ENCODE measurements at regions not wholly inside any gene's neighbourhood (a gene's known extent, or its start where the extent isn't known, plus 50 kb on each side); places are given as distances from the start of the nearest gene placed in this dataset.

DNA sequence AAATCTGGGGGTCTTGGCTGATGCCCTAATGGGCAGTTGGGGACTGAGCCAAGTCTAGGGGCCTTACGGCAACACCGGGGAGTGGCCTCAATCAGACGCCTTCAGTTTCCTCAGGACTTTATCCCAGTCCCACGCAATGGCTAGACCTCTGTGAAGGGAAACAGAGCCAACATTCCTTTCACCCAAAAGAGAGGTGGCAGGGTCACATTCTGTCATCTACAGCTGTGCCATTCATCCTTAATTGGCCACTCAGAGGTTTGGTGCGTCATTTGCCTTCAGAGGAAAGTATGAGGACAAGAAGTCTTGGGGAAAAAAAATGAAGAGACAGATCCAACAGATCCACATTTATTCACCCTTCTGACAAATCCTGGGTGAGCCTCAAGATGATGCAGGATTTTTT lies 166.9 kb upstream of the AVPR1A start:
- ChIA-PET CTCF (no interaction called here), POLR2A (no interaction called here)
- no peak overlapping the region for H3K4me3 Mint-ChIP-seq
- H3K27ac Mint-ChIP-seq, result no peak overlapping the region
- DNase-seq (no peak), ATAC-seq (no peak)
- no peaks in the 10 kb centered on the region for H3K4me1 Mint-ChIP-seq (ENCODE audit: low read depth)
- no peaks in the 10 kb centered on the region for H3K36me3 Mint-ChIP-seq (ENCODE audit: low read depth)
- no peaks in the 10 kb centered on the region for H3K9me3 Mint-ChIP-seq (ENCODE audit: insufficient read depth)
- H3K27me3 Mint-ChIP-seq (ENCODE audit: low read depth), result no peaks in the 10 kb centered on the region

DNA sequence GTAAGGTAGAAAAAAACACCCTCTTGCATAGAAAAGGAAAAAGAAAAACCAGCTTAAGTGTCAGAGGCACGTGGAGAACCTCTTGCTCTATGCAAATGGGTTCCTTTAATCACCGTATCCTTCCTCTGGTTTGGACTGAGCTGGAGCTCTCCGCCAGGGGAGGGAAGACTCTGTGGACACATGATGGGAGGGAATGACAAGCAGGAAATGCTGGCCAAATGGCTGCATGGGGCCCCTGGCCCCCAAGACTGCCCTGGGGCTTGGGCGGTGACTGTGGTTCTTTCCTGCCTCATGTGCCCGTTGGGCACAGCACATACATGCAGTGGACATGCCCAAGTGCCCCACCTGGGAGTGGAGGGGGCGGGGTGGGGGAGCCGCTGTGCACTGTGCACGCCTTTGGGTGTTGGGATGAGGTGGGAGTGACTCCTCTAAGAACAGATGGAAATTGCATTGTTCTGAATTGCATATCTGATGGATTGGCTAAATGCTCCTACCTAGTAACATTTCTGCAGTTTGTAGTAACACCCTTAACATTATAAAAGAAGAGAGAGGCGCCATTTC lies 166.4 kb upstream of the AVPR1A start:
- DNase-seq (no peak), ATAC-seq (no peak)
- ChIA-PET CTCF (no interaction called here), POLR2A (no interaction called here)
- Mint-ChIP-seq H3K27ac (no peak overlapping the region), H3K9me3 (ENCODE audit: insufficient read depth) (no peaks in the 10 kb centered on the region), H3K27me3 (ENCODE audit: low read depth) (no peaks in the 10 kb centered on the region), H3K4me1 (ENCODE audit: low read depth) (no peaks in the 10 kb centered on the region), H3K4me3 (no peak overlapping the region), H3K36me3 (ENCODE audit: low read depth) (no peaks in the 10 kb centered on the region)

DNA sequence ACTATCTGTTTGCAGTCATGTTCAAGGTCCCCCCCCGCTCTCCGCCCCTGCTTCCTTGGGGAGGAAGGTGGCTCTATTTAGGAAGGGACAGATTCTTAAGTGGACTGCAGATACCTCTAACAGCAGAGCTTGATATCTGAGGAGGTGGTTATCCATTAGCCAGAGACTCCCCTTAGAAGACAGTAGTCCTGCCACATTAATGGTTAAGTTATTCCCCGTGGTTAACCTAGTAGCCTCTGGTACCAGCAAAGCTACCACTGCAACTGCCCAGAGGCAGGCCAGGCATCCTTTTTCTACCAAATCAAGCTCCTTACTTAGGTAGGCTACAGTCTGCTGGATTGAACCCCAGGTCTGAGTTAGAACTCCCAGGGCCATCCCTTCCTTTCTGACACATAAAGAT lies 162.1 kb upstream of the AVPR1A start:
- ATAC-seq (no peak), DNase-seq (no peak)
- H3K4me3 Mint-ChIP-seq, result no peak overlapping the region
- no peaks in the 10 kb centered on the region for H3K36me3 Mint-ChIP-seq (ENCODE audit: low read depth)
- H3K27ac Mint-ChIP-seq, result no peak overlapping the region
- ChIA-PET CTCF (no interaction called here), POLR2A (no interaction called here)
- no peaks in the 10 kb centered on the region for H3K9me3 Mint-ChIP-seq (ENCODE audit: insufficient read depth)
- no peaks in the 10 kb centered on the region for H3K4me1 Mint-ChIP-seq (ENCODE audit: low read depth)
- H3K27me3 Mint-ChIP-seq (ENCODE audit: low read depth), result no peaks in the 10 kb centered on the region

DNA sequence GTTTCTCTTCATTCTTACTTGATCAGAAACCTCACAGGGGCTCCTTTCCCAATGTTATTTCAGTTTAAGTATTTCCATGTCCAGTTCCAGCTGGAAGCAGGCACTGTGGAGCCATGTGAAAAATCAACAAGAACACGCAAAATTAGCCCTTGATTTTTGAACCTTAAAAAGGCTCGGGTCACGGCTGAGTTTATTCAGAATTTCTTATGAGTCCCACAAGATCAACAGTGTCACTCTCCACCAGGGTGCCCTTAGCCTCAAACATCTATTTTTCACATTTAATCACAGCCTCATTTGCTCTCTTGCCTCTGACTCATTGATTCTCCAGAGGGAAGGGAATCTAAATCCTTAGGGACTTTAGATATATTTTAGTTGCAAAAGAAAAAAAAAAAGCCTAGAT lies 157.7 kb upstream of the AVPR1A start:
- ChIA-PET CTCF (no interaction called here), POLR2A (no interaction called here)
- Mint-ChIP-seq H3K27ac (no peak overlapping the region), H3K27me3 (ENCODE audit: low read depth) (no peaks in the 10 kb centered on the region), H3K36me3 (ENCODE audit: low read depth) (no peaks in the 10 kb centered on the region), H3K4me3 (no peak overlapping the region), H3K9me3 (ENCODE audit: insufficient read depth) (no peaks in the 10 kb centered on the region), H3K4me1 (ENCODE audit: low read depth) (no peaks in the 10 kb centered on the region)
- DNase-seq (no peak), ATAC-seq (no peak)

DNA sequence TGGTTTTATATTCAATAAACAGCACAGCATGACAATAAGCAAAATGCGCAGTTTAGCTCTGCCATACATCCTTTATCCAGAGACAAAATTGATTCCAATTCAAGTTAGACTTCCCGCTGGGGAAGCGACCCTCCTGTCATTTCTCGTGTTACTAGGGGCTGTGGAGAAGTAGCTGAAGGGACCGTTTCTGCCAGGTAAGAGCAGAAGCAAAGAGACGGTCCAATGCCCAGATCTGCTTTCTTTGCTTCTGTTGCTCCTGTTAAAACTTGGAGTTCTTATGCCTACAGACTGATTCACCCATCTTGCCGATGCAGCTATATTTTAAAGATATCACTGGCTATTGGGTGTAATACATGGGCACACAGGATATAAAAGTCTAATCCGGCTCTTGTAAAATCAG lies 156.8 kb upstream of the AVPR1A start:
- no peak for DNase-seq
- CTCF ChIA-PET, result no interaction called here
- no peak overlapping the region for H3K27ac Mint-ChIP-seq
- ATAC-seq, result no peak
- no peak overlapping the region for H3K4me3 Mint-ChIP-seq
- POLR2A ChIA-PET, result no interaction called here
- H3K9me3 Mint-ChIP-seq (ENCODE audit: insufficient read depth), result no peaks in the 10 kb centered on the region
- no peaks in the 10 kb centered on the region for H3K27me3 Mint-ChIP-seq (ENCODE audit: low read depth)
- H3K36me3 Mint-ChIP-seq (ENCODE audit: low read depth), result no peaks in the 10 kb centered on the region
- H3K4me1 Mint-ChIP-seq (ENCODE audit: low read depth), result no peaks in the 10 kb centered on the region

DNA sequence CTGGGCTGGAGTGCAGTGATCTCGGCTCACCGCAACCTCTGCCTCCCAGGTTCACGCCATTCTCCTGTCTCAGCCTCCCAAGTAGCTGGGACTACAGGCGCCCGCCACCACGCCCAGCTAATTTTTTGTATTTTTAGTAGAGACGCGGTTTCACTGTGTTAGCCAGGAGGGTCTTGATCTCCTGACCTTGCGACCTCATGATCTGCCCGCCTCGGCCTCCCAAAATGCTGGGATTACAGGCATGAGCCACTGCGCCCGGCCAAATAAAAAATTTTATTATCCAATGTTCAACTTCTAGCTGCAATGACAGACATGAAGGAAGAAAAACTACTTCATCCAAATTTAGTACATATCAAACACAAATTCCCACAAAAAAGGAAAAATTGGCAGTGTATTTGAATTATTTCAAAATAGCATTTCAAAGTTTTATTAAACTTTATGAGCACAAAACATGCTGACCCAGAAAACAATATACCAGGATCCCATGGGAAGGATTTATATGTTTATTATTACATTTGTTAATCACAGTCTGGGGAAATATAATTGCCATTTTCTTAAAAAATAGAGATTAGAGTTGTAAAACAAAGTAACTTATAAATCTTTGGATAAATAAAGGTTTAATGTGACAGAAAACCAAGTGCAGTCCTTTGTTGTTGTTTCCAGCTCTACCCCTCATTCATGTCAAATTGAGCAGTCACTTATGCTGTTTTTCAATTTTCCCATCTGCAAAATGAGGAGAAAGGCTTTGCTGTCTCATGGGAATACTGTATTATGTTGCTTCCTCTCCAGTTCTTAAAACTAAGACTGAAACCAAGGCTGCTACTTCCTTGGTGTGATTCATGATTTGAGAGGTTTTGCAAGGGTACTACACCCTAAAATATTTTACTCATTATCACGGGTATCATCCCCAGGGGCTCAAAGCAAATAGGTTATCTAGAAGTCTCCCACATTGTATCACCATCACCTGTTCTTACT lies 155.2 kb upstream of the AVPR1A start:
- POLR2A ChIA-PET, result no interaction called here
- H3K4me1 Mint-ChIP-seq (ENCODE audit: low read depth), result no peaks in the 10 kb centered on the region
- no peaks in the 10 kb centered on the region for H3K36me3 Mint-ChIP-seq (ENCODE audit: low read depth)

DNA sequence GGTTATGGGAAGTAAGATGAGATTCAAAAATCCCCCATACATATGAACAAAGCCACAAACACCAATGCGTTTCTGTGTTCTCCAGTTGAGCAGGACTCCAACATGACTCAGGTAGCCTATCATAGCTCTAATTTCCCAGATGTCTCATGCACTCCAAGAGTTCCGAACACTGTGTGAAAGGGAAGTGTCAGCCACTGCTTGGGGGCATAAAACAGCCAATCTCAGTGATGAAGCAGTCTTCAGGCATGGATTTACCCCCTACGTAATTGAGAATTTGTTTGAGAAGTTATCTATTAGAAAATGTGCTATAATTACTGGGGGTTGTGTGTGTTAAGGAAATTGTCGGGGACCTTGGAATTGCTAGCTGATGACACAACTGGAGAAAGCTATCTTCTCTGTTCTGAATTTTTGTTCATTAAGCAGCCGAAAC lies 153.9 kb upstream of the AVPR1A start:
- Mint-ChIP-seq H3K4me1 (ENCODE audit: low read depth) (no peaks in the 10 kb centered on the region), H3K4me3 (no peak overlapping the region), H3K36me3 (ENCODE audit: low read depth) (no peaks in the 10 kb centered on the region), H3K27me3 (ENCODE audit: low read depth) (no peaks in the 10 kb centered on the region), H3K27ac (no peak overlapping the region), H3K9me3 (ENCODE audit: insufficient read depth) (no peaks in the 10 kb centered on the region)
- ChIA-PET CTCF (no interaction called here), POLR2A (no interaction called here)
- DNase-seq (no peak), ATAC-seq (no peak)

More for the DNA sequence above, 155.2 kb upstream of the AVPR1A start:
- Mint-ChIP-seq H3K27ac (no peak overlapping the region), H3K27me3 (ENCODE audit: low read depth) (no peaks in the 10 kb centered on the region), H3K4me3 (no peak overlapping the region), H3K9me3 (ENCODE audit: insufficient read depth) (no peaks in the 10 kb centered on the region)
- CTCF ChIA-PET, result no interaction called here
- no peak for DNase-seq
- no peak for ATAC-seq

DNA sequence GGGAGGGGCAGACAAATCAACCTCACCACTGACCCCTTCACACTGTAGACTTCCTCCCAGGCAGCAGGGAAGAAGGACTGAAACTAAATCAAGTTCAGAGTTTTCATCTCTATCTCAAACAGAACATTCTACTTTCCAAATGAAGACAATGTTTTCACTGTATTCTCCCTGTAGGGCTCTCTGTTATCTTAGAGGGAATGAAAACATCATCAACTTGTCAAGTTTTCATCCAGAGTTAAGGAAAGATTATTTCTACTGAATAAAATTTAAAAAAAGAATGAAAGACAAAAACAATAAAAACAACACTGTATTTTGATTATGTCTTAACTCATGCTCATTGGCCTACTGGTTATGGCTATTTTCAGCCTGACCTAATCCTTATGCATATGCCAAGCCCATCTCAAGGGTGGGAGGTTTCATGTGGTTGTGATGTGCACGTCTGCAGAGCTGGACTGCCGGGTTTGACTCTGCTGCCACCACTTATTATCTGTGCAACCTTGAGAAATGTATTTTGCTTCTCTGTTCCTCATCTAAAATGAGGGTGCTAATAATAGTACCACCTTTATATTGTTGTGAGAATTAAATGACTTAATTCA lies 152.0 kb upstream of the AVPR1A start:
- no peaks in the 10 kb centered on the region for H3K4me1 Mint-ChIP-seq (ENCODE audit: low read depth)
- H3K4me3 Mint-ChIP-seq, result no peak overlapping the region
- CTCF ChIA-PET, result no interaction called here
- POLR2A ChIA-PET, result no interaction called here
- no peaks in the 10 kb centered on the region for H3K36me3 Mint-ChIP-seq (ENCODE audit: low read depth)
- no peak overlapping the region for H3K27ac Mint-ChIP-seq
- ATAC-seq, result no peak
- no peak for DNase-seq
- no peaks in the 10 kb centered on the region for H3K9me3 Mint-ChIP-seq (ENCODE audit: insufficient read depth)
- no peaks in the 10 kb centered on the region for H3K27me3 Mint-ChIP-seq (ENCODE audit: low read depth)

DNA sequence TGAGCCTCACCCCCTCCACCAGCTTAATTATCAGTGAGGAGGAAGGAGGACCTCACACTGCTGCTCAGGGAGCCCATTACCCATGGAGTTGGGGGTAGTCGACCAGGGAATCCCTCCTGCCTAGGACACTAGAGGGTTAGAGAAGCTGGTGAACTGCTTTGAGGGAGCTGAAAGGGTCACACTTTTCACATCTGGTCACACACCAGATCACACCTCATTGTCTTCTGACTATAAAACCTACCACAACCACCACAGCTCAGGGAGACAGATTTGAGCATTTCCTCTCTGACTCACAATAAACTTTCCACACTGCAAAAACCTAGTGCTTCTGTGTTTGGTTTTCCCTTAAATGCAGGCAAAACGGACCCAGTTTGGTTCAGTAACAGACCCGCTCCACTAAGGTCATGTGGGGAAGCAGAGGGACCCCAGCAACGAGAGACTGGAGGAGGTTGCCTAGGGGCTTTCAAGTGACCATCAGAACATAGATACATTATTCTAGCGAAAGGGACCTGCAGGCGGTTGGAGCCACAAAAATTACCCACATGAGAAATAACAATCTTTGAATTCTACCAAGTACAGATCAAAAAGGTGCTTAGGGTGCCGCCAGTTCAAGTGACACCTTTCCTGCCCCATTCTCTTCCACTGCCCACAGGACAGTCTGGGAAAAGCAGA lies 151.4 kb upstream of the AVPR1A start:
- Mint-ChIP-seq H3K27me3 (ENCODE audit: low read depth) (no peaks in the 10 kb centered on the region), H3K4me3 (no peak overlapping the region), H3K4me1 (ENCODE audit: low read depth) (no peaks in the 10 kb centered on the region), H3K27ac (no peak overlapping the region), H3K36me3 (ENCODE audit: low read depth) (no peaks in the 10 kb centered on the region), H3K9me3 (ENCODE audit: insufficient read depth) (no peaks in the 10 kb centered on the region)
- ChIA-PET POLR2A (no interaction called here), CTCF (no interaction called here)
- no peak for ATAC-seq
- DNase-seq, result no peak

DNA sequence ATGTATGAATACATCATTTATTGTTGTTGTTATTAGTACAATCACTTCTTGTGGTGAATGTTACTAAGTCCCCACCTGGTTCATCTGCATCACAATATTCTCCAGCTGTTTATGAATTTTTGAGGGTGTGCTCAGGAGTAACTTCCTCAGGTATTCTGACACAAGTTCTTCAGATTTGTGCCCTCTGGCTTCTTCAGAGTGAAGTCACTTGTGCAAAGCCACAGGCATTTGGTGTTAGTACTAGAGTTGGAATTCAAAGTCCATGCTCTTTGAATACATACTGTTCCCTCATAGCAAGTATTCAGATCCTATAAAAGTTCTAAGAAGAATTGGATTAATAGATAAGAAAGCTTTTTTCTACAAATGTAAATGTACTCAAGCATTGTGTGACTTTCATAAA lies 150.3 kb upstream of the AVPR1A start:
- Mint-ChIP-seq H3K4me1 (ENCODE audit: low read depth) (no peaks in the 10 kb centered on the region), H3K27me3 (ENCODE audit: low read depth) (no peaks in the 10 kb centered on the region), H3K4me3 (no peak overlapping the region), H3K27ac (no peak overlapping the region), H3K9me3 (ENCODE audit: insufficient read depth) (no peaks in the 10 kb centered on the region), H3K36me3 (ENCODE audit: low read depth) (no peaks in the 10 kb centered on the region)
- ATAC-seq (no peak), DNase-seq (no peak)
- ChIA-PET POLR2A (no interaction called here), CTCF (no interaction called here)

DNA sequence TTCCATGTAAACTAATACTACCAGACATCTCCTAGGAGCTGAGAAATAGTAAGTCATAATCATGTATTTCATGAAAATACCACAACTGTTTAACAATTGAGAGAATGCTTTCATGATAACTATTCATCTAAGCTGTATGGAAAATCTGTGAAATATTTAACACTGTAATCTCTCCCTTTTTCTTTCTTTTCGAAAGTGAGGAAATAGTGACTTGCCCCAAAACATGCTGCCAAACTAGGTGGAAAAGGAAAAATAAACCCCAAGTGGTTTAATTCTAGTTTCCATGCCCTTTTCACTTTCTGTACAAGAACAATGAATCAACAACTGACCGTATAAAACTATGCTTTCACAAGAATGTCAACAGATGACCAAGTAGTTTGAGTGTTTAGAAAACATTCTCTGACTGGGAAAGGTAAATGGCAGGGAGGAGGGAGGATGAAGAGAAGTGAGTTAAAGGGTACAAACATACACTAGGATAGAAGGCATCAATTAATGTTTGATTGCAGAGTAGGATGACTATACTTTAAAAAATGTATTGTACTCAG lies 147.5 kb upstream of the AVPR1A start:
- H3K9me3 Mint-ChIP-seq (ENCODE audit: insufficient read depth), result no peaks in the 10 kb centered on the region

DNA sequence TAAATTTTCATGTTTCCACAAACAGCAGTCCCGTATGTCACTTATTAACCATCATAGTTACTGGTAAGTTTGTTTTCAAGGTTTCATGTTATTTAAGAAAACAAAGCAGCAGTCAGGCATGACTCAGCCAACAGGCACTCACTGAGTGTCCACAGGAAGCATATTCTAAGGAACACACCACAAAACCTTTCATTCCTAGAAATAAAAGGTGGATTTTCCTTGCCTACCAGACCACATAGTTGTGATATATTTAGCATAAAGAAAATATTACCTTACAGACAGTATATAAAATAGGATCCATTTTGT lies 143.3 kb upstream of the AVPR1A start:
- Mint-ChIP-seq H3K36me3 (ENCODE audit: low read depth) (no peaks in the 10 kb centered on the region), H3K4me3 (no peak overlapping the region), H3K27me3 (ENCODE audit: low read depth) (no peaks in the 10 kb centered on the region), H3K27ac (no peak overlapping the region), H3K9me3 (ENCODE audit: insufficient read depth) (no peaks in the 10 kb centered on the region), H3K4me1 (ENCODE audit: low read depth) (no peaks in the 10 kb centered on the region)
- no peak for ATAC-seq
- DNase-seq, result no peak
- POLR2A ChIA-PET, result no interaction called here
- CTCF ChIA-PET, result no interaction called here

More for the DNA sequence above, 147.5 kb upstream of the AVPR1A start:
- DNase-seq (no peak), ATAC-seq (no peak)
- CTCF ChIA-PET, result no interaction called here
- H3K27ac Mint-ChIP-seq, result no peak overlapping the region
- no peaks in the 10 kb centered on the region for H3K27me3 Mint-ChIP-seq (ENCODE audit: low read depth)
- H3K36me3 Mint-ChIP-seq (ENCODE audit: low read depth), result no peaks in the 10 kb centered on the region
- POLR2A ChIA-PET, result no interaction called here
- no peaks in the 10 kb centered on the region for H3K4me1 Mint-ChIP-seq (ENCODE audit: low read depth)
- H3K4me3 Mint-ChIP-seq, result no peak overlapping the region
